PC-9 (cell line): ENCODE measurements at regions not wholly inside any gene's neighbourhood (a gene's known extent, or its start where the extent isn't known, plus 50 kb on each side); places are given as distances from the start of the nearest gene placed in this dataset.

Experiments used
- BruUV-seq: library from RNA; stranded (reverse); fragments of 400-500 nt; replicated peaks from 2 replicates; lab custom pipeline; 2021; lab: Mats Ljungman, UMichigan
- CTCF ChIA-PET: fragments of 300-600 bp; sonication (Branson Sonifier 250); formaldehyde crosslinking; loops from one replicate; lab custom pipeline; 2022; ENCODE audit warnings: antibody characterized with exemption; lab: Charles Lee
- POLR2A ChIA-PET: fragments of 300-600 bp; sonication (Branson Sonifier 250); formaldehyde crosslinking; loops from one replicate; lab custom pipeline; 2022; ENCODE audit warnings: antibody characterized with exemption; ENCODE audit not compliant: unreplicated experiment; lab: Charles Lee
- DNase-seq, 2 experiments: peaks; one replicate each; pipeline versions ENCODE4 v3.0.0 to v3.0.0-alpha.2; 2015 to 2022; ENCODE audit warnings: mixed read lengths in 1 of 2
- H2AFZ ChIP-seq: fragments of 200-600 bp; sonication (generic); 2 replicates; pipeline ENCODE4 v1.8.1; 2017; ENCODE audit warnings: antibody characterized with exemption
- H3F3A ChIP-seq: fragments of 200-600 bp; sonication (generic); 2 replicates; pipeline ENCODE4 v1.8.1; 2017; ENCODE audit warnings: antibody characterized with exemption, mild to moderate bottlenecking, low read depth; ENCODE audit not compliant: insufficient read depth
- H3K27ac ChIP-seq: fragments of 200-600 bp; sonication (generic); 2 replicates; pipeline ENCODE4 v1.6.1; 2016; ENCODE audit warnings: mixed run types
- H3K27me3 ChIP-seq: fragments of 200-600 bp; sonication (generic); 2 replicates; pipeline ENCODE4 v1.6.1; 2016; ENCODE audit warnings: low read depth, mixed run types; ENCODE audit not compliant: insufficient read depth
- H3K36me3 ChIP-seq: fragments of 200-600 bp; sonication (generic); 2 replicates; pipeline ENCODE4 v1.6.1; 2016; ENCODE audit warnings: low read depth, mixed run types
- H3K4me1 ChIP-seq: fragments of 200-600 bp; sonication (generic); replicated peaks from 2 replicates; pipeline ENCODE4 v1.6.1; 2016; ENCODE audit warnings: mixed run types; ENCODE audit not compliant: insufficient read depth
- H3K4me2 ChIP-seq: fragments of 200-600 bp; sonication (generic); 2 replicates; pipeline ENCODE4 v1.6.1; 2017; ENCODE audit warnings: mixed run types
- H3K4me3 ChIP-seq: fragments of 200-600 bp; sonication (generic); 2 replicates; pipeline ENCODE4 v1.6.1; 2016; ENCODE audit warnings: mixed run types
- H3K79me2 ChIP-seq: fragments of 200-600 bp; sonication (generic); 2 replicates; pipeline ENCODE4 v1.6.1; 2017; ENCODE audit warnings: low read depth, mixed run types
- H3K9me2 ChIP-seq: fragments of 200-600 bp; sonication (generic); 2 replicates; pipeline ENCODE4 v1.8.1; 2017; ENCODE audit warnings: mild to moderate bottlenecking; ENCODE audit not compliant: insufficient read depth
- H3K9me3 ChIP-seq: fragments of 200-600 bp; sonication (generic); 2 replicates; pipeline ENCODE4 v1.8.1; 2016; ENCODE audit warnings: low read depth; ENCODE audit not compliant: insufficient read depth
- H4K20me1 ChIP-seq: fragments of 200-600 bp; sonication (generic); 2 replicates; pipeline ENCODE4 v1.8.1; 2017; ENCODE audit not compliant: insufficient read depth
- EZH2 ChIP-seq: fragments of 200-600 bp; sonication (generic); IDR thresholded peaks from 2 replicates; pipeline ENCODE4 v1.8.0; 2017; ENCODE audit warnings: antibody characterized with exemption, low read depth
- intact Hi-C: fragments of 100-400 bp; cut with micrococcal nuclease; formaldehyde crosslinking; loops from one replicate; pipeline ENCODE4 v1.10.0; 2022; ENCODE audit not compliant: unreplicated experiment
- TF ChIP-seq, protein P1 (sequence below): fragments of 200-600 bp; sonication (generic); conservative IDR thresholded peaks from 2 replicates; pipeline ENCODE4 v1.6.1; 2017; ENCODE audit warnings: mixed run types, antibody characterized with exemption, mild to moderate bottlenecking, moderate library complexity

DNA sequence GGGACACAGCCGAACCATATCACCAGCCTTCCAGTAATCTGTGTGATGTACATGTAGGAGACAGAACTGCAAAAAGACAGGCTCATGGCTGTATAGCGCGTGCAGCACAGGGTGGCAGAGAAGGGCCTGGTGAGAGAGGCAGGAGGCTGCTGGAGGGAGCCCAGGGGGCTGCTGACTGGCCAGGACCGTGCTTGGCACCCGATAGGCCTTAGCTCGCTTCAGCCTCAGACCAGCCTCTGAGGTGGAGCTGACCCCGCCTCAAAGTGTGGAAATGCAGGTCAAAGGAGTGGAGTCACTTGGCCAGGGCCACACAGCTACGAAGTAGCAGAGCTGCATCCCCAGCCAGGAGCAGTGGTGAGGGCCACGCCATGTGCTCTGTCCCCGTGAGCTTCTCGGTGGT lies 707.6 kb downstream of the QKI start:
- H3F3A ChIP-seq = no peaks in the 10 kb centered on the region
- CTCF ChIA-PET = no interaction called here

GRCh38 chr6:164121527-164121926 lies 707.0 kb downstream of the QKI start:
- Histone ChIP-seq H3K4me2 (no peak overlapping the region), H3K79me2 (no peaks in the 10 kb centered on the region), H3K9me2 (no peaks in the 10 kb centered on the region), H4K20me1 (no peaks in the 10 kb centered on the region), H3K27ac (no peak overlapping the region), H3K36me3 (no peaks in the 10 kb centered on the region), H3F3A (no peaks in the 10 kb centered on the region), H3K4me3 (no peak overlapping the region), H2AFZ (no peak overlapping the region), H3K9me3 (no peaks in the 10 kb centered on the region), H3K27me3 (no peaks in the 10 kb centered on the region), H3K4me1 (no peaks in the 10 kb centered on the region)
- ChIA-PET POLR2A (no interaction called here), CTCF (no interaction called here)
- BruUV-seq = no TSS peak
- intact Hi-C loops = no loop called here
- TF ChIP-seq, protein P1, sequence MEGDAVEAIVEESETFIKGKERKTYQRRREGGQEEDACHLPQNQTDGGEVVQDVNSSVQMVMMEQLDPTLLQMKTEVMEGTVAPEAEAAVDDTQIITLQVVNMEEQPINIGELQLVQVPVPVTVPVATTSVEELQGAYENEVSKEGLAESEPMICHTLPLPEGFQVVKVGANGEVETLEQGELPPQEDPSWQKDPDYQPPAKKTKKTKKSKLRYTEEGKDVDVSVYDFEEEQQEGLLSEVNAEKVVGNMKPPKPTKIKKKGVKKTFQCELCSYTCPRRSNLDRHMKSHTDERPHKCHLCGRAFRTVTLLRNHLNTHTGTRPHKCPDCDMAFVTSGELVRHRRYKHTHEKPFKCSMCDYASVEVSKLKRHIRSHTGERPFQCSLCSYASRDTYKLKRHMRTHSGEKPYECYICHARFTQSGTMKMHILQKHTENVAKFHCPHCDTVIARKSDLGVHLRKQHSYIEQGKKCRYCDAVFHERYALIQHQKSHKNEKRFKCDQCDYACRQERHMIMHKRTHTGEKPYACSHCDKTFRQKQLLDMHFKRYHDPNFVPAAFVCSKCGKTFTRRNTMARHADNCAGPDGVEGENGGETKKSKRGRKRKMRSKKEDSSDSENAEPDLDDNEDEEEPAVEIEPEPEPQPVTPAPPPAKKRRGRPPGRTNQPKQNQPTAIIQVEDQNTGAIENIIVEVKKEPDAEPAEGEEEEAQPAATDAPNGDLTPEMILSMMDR = no peak
- TF ChIP-seq EZH2 = no peak
- no peak for DNase-seq

More for the DNA sequence above, 707.6 kb downstream of the QKI start:
- TF ChIP-seq, protein P1 = no peak
- TF ChIP-seq EZH2 = no peak
- no peak overlapping the region for H2AFZ ChIP-seq
- POLR2A ChIA-PET = no interaction called here
- H3K4me1 ChIP-seq = no peaks in the 10 kb centered on the region
- no peaks in the 10 kb centered on the region for H3K79me2 ChIP-seq
- H3K27me3 ChIP-seq = no peaks in the 10 kb centered on the region
- no peak overlapping the region for H3K4me3 ChIP-seq
- no peaks in the 10 kb centered on the region for H3K9me3 ChIP-seq
- no TSS peak for BruUV-seq
- no peak for DNase-seq
- H3K27ac ChIP-seq = no peak overlapping the region
- intact Hi-C loops = no loop called here
- no peaks in the 10 kb centered on the region for H3K36me3 ChIP-seq
- H3K4me2 ChIP-seq = no peak overlapping the region
- H3K9me2 ChIP-seq = no peaks in the 10 kb centered on the region
- no peaks in the 10 kb centered on the region for H4K20me1 ChIP-seq

DNA sequence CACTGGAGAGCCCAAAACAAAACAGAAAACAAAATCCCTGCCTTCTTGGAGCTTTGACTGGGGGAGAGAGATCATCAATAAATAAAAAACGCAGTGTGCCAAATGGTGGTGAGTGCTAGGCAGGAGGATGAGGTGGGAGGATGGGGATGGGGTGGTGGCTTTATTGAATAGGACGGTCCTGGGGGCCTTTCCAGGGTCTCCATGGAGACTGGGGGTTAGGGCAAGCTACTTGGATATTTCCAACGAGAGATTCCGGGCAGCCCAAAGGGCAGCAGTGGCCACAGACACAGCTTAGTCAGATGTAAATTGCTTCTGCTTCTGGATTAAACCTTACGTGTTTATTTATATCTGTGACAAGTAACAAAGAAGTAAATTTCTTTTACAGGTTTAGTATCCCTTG lies 700.1 kb downstream of the QKI start:
- no peaks in the 10 kb centered on the region for H3K79me2 ChIP-seq
- no peaks in the 10 kb centered on the region for H3K9me3 ChIP-seq
- H3K27ac ChIP-seq = no peak overlapping the region
- H3K4me2 ChIP-seq = no peak overlapping the region
- H2AFZ ChIP-seq = no peak overlapping the region
- ChIA-PET POLR2A (no interaction called here), CTCF (no interaction called here)
- TF ChIP-seq EZH2 = no peak
- TF ChIP-seq, protein P1 = no peak
- no peaks in the 10 kb centered on the region for H3K27me3 ChIP-seq
- no peaks in the 10 kb centered on the region for H3F3A ChIP-seq
- H3K4me3 ChIP-seq = no peak overlapping the region
- H3K9me2 ChIP-seq = no peaks in the 10 kb centered on the region
- H3K36me3 ChIP-seq = no peaks in the 10 kb centered on the region
- no peak for DNase-seq
- H3K4me1 ChIP-seq = no peaks in the 10 kb centered on the region
- no peaks in the 10 kb centered on the region for H4K20me1 ChIP-seq
- BruUV-seq = no TSS peak
- intact Hi-C loops = no loop called here
